KBM-7 (cell line): ENCODE measurements at regions not wholly inside any gene's neighbourhood (a gene's known extent, or its start where the extent isn't known, plus 50 kb on each side); places are given as distances from the start of the nearest gene placed in this dataset.
"Not testable (repeated sequence)": the region's sequence is repeated elsewhere in the genome, so short reads cannot be mapped to it uniquely, and the experiment has no call there.

Experiments used
- DNase-seq: peaks from one replicate; pipeline ENCODE4 v3.0.0-alpha.2; 2015
- in situ Hi-C: fragments of 300-500 bp; cut with MboI; formaldehyde crosslinking; loops from 2 replicates; pipeline ENCODE4 v1.14.3; 2020; ENCODE audit warnings: low sequenced_read_pairs, low pct_unique_long_range_greater_than_20kb, mixed read lengths

GRCh38 chr5:36507332-36507952 is 99.0 kb upstream of the SLC1A3 start:
- peak; percentile 78 for DNase-seq
- in situ Hi-C loops = no loop called here

- DNase-seq, in situ Hi-C loops: not testable (repeated sequence)
Observed at GRCh38 chr5:36508331-36508730, 98.1 kb upstream of the SLC1A3 start.

- in situ Hi-C loops, DNase-seq: not testable (repeated sequence)
Observed at GRCh38 chr5:36513647-36514046, 92.8 kb upstream of the SLC1A3 start.

GRCh38 chr5:36519881-36520280 is 86.5 kb upstream of the SLC1A3 start:
- no peak for DNase-seq
- in situ Hi-C loops = no loop called here

GRCh38 chr5:36521219-36521618 is 85.2 kb upstream of the SLC1A3 start:
- in situ Hi-C loops = no loop called here
- no peak for DNase-seq

GRCh38 chr5:36521838-36522745 is 84.3 kb upstream of the SLC1A3 start:
- no peak for DNase-seq
- in situ Hi-C loops = no loop called here

GRCh38 chr5:36522746-36523065 is 83.7 kb upstream of the SLC1A3 start:
- in situ Hi-C loops = no loop called here
- no peak for DNase-seq

- in situ Hi-C loops = no loop called here
- no peak for DNase-seq
Observed at GRCh38 chr5:36523450-36523849, 83.0 kb upstream of the SLC1A3 start.

- no peak for DNase-seq
- in situ Hi-C loops = no loop called here
Observed at GRCh38 chr5:36523926-36524325, 82.5 kb upstream of the SLC1A3 start.

GRCh38 chr5:36526537-36526936 is 79.9 kb upstream of the SLC1A3 start:
- no peak for DNase-seq
- in situ Hi-C loops = no loop called here

GRCh38 chr5:36528588-36528987 is 77.8 kb upstream of the SLC1A3 start:
- in situ Hi-C loops = no loop called here
- DNase-seq = no peak

GRCh38 chr5:36529142-36529541 is 77.3 kb upstream of the SLC1A3 start:
- in situ Hi-C loops = no loop called here
- peak; percentile 74 for DNase-seq

- in situ Hi-C loops = no loop called here
- DNase-seq = no peak
Observed at GRCh38 chr5:36530215-36530614, 76.2 kb upstream of the SLC1A3 start.

GRCh38 chr5:36531401-36531800 is 75.0 kb upstream of the SLC1A3 start:
- DNase-seq = no peak
- in situ Hi-C loops = no loop called here

GRCh38 chr5:36535378-36535777 is 71.0 kb upstream of the SLC1A3 start:
- no peak for DNase-seq
- in situ Hi-C loops = no loop called here

- no peak for DNase-seq
- in situ Hi-C loops = no loop called here
Observed at GRCh38 chr5:36535859-36536615, 70.4 kb upstream of the SLC1A3 start.

GRCh38 chr5:36536616-36537005 is 69.8 kb upstream of the SLC1A3 start:
- DNase-seq = no peak
- in situ Hi-C loops = no loop called here

GRCh38 chr5:36537724-36538123 is 68.7 kb upstream of the SLC1A3 start:
- in situ Hi-C loops = no loop called here

GRCh38 chr5:36552651-36553393 is 53.6 kb upstream of the SLC1A3 start:
- DNase-seq = no peak
- in situ Hi-C loops = no loop called here

More at GRCh38 chr5:36537724-36538123, 68.7 kb upstream of the SLC1A3 start:
- DNase-seq = no peak
